ENCODE measurements at regions not wholly inside any gene's neighbourhood (a gene's known extent, or its start where the extent isn't known, plus 50 kb on each side); places are given as distances from the start of the nearest gene placed in this dataset.

- no peak overlapping the region for H3K27ac Mint-ChIP-seq
- DNase-seq (no peak), ATAC-seq (no peak)
- H3K27me3 Mint-ChIP-seq = peaks cover 0 to 2% (median 0%) of the 10 kb centered on the region in 5 donors
- H3K4me3 Mint-ChIP-seq = no peak overlapping the region
- no peaks in the 10 kb centered on the region for H3K36me3 Mint-ChIP-seq
- no peaks in the 10 kb centered on the region for H3K4me1 Mint-ChIP-seq
- POLR2A ChIA-PET = no interaction called here
- peaks cover 0 to 13% (median 0%) of the 10 kb centered on the region in 9 donors for H3K9me3 Mint-ChIP-seq
Measured at GRCh38 chr7:15995027-15995426, 308.5 kb upstream of the MEOX2 start.

DNA sequence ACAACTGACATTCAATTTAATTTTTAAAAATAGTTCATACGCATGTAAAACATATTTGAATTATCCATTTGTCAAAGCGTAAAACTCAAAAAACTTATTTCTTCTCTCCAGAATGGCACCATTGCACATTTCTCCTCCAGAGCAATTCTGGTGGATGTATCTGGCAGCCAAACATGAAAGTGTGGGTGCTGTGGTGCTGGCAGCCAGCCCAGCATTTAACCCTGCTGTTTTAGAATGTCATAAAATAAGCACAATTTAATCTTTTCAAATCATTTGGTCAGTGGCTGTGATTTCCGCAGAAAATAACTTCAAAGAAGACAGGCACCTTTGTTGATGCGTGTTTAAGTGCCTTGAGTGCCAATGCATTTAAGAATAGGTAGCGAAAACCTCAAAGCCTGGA is 302.7 kb upstream of the MEOX2 start:
- no peaks in the 10 kb centered on the region for H3K4me1 Mint-ChIP-seq
- H3K36me3 Mint-ChIP-seq = no peaks in the 10 kb centered on the region
- peaks cover 0 to 2% (median 0%) of the 10 kb centered on the region in 5 donors for H3K27me3 Mint-ChIP-seq
- H3K27ac Mint-ChIP-seq = no peak overlapping the region
- ATAC-seq = no peak
- DNase-seq = no peak
- H3K9me3 Mint-ChIP-seq = peaks cover 0 to 10% (median 0%) of the 10 kb centered on the region in 9 donors
- POLR2A ChIA-PET = no interaction called here
- H3K4me3 Mint-ChIP-seq = no peak overlapping the region

GRCh38 chr7:15985587-15986384 is 299.3 kb upstream of the MEOX2 start:
- ATAC-seq (no peak), DNase-seq (no peak)
- Mint-ChIP-seq H3K4me3 (no peak overlapping the region), H3K4me1 (no peaks in the 10 kb centered on the region), H3K9me3 (peaks cover 0 to 10% (median 0%) of the 10 kb centered on the region in 9 donors), H3K27me3 (peaks cover 0 to 5% (median 0%) of the 10 kb centered on the region in 5 donors), H3K27ac (no peak overlapping the region), H3K36me3 (no peaks in the 10 kb centered on the region)
- POLR2A ChIA-PET = no interaction called here

- no peaks in the 10 kb centered on the region for H3K4me1 Mint-ChIP-seq
- no peak overlapping the region for H3K27ac Mint-ChIP-seq
- H3K4me3 Mint-ChIP-seq = no peak overlapping the region
- POLR2A ChIA-PET = no interaction called here
- H3K9me3 Mint-ChIP-seq = peaks cover 0 to 10% (median 0%) of the 10 kb centered on the region in 9 donors
- no peak for ATAC-seq
- no peaks in the 10 kb centered on the region for H3K36me3 Mint-ChIP-seq
- DNase-seq = no peak
- peaks cover 0 to 10% (median 0%) of the 10 kb centered on the region in 5 donors for H3K27me3 Mint-ChIP-seq
Measured at GRCh38 chr7:15977663-15978062, 291.2 kb upstream of the MEOX2 start.

GRCh38 chr7:15972862-15973275 is 286.4 kb upstream of the MEOX2 start:
- ATAC-seq (no peak), DNase-seq (no peak)
- Mint-ChIP-seq H3K27me3 (peaks cover 0 to 3% (median 0%) of the 10 kb centered on the region in 5 donors), H3K36me3 (no peaks in the 10 kb centered on the region), H3K4me1 (no peaks in the 10 kb centered on the region), H3K27ac (no peak overlapping the region), H3K9me3 (peaks cover 0 to 5% (median 0%) of the 10 kb centered on the region in 9 donors), H3K4me3 (no peak overlapping the region)
- POLR2A ChIA-PET = no interaction called here

GRCh38 chr7:15967551-15967950 is 281.1 kb upstream of the MEOX2 start:
- no peak overlapping the region for H3K27ac Mint-ChIP-seq
- no peak overlapping the region for H3K4me3 Mint-ChIP-seq
- H3K9me3 Mint-ChIP-seq = peaks cover 0 to 6% (median 0%) of the 10 kb centered on the region in 9 donors
- H3K36me3 Mint-ChIP-seq = no peaks in the 10 kb centered on the region
- POLR2A ChIA-PET = no interaction called here
- H3K4me1 Mint-ChIP-seq = no peaks in the 10 kb centered on the region
- no peak for DNase-seq
- ATAC-seq = no peak
- H3K27me3 Mint-ChIP-seq = no peaks in the 10 kb centered on the region

GRCh38 chr7:15967121-15967520 is 280.6 kb upstream of the MEOX2 start:
- no peaks in the 10 kb centered on the region for H3K4me1 Mint-ChIP-seq
- H3K4me3 Mint-ChIP-seq = no peak overlapping the region
- H3K9me3 Mint-ChIP-seq = peaks cover 0 to 6% (median 0%) of the 10 kb centered on the region in 9 donors
- ATAC-seq = no peak
- H3K27me3 Mint-ChIP-seq = no peaks in the 10 kb centered on the region
- no peak for DNase-seq
- H3K27ac Mint-ChIP-seq = no peak overlapping the region
- POLR2A ChIA-PET = no interaction called here
- no peaks in the 10 kb centered on the region for H3K36me3 Mint-ChIP-seq

DNA sequence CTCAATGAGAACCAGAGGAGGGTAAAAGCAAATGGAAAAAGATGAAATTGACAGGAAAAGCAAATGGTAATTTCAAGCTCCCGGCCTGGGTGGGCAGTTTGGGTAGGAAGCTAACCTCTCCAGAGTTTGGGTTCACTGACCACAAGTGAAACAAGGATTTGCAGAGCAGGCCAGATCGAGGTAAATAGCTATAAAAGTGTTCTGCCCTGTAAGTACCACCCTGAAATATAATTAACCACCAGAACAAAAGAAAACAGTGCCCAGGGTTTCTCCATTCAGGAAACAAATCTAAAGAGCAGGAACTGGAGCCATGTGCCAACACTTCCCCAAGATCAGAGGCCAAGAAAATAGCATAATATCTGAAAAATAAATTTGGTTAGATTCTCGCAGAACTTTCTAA is 276.7 kb upstream of the MEOX2 start:
- Mint-ChIP-seq H3K27ac (no peak overlapping the region), H3K9me3 (peaks cover 0 to 29% (median 7%) of the 10 kb centered on the region in 9 donors), H3K4me3 (no peak overlapping the region), H3K36me3 (no peaks in the 10 kb centered on the region), H3K4me1 (no peaks in the 10 kb centered on the region), H3K27me3 (peaks cover 0 to 1% (median 0%) of the 10 kb centered on the region in 5 donors)
- DNase-seq = no peak
- POLR2A ChIA-PET = no interaction called here
- no peak for ATAC-seq

DNA sequence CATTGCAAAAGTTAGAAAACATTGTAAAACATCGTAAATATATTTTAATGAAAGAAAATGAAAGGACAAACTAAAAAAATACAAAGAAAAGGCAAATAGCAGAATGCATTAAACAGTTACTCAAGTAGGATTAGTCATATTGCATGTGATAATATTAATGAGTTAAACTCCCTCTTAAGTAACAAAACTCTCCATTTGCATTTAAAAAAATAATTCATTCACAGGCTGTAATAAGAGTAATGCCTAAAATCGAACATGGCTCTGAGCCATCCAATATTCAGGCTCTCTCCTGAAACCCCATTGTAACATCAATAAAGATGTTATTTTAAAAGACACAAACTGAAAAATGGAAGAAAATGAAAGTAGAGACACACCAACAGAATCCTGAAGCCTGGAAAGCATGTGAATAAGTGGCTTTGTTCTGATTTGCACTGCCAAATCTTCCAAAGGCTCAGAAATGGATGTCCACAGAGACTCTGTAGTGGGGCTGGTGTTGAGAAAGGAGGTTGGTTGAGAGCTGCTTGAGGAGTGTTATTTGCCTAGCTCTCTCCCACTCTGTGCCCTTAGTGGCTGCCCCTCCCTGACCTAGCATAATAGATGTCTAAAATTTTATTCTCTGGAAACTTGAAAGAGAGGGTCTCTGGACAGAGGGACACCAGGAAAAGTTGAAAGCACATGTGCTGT is 268.3 kb upstream of the MEOX2 start:
- no peak for ATAC-seq
- H3K9me3 Mint-ChIP-seq = peaks cover 7 to 39% (median 20%) of the 10 kb centered on the region in 9 donors
- H3K4me3 Mint-ChIP-seq = no peak overlapping the region
- no peak for DNase-seq
- H3K36me3 Mint-ChIP-seq = peaks cover 0 to 4% (median 0%) of the 10 kb centered on the region in 3 donors
- no peak overlapping the region for H3K27ac Mint-ChIP-seq
- POLR2A ChIA-PET = no interaction called here
- no peaks in the 10 kb centered on the region for H3K4me1 Mint-ChIP-seq
- H3K27me3 Mint-ChIP-seq = no peaks in the 10 kb centered on the region

- no peak overlapping the region for H3K4me3 Mint-ChIP-seq
- no peak for ATAC-seq
- POLR2A ChIA-PET = no interaction called here
- peaks cover 0 to 4% (median 0%) of the 10 kb centered on the region in 3 donors for H3K36me3 Mint-ChIP-seq
- H3K9me3 Mint-ChIP-seq = peaks cover 0 to 25% (median 7%) of the 10 kb centered on the region in 9 donors
- H3K27me3 Mint-ChIP-seq = no peaks in the 10 kb centered on the region
- no peak for DNase-seq
- H3K27ac Mint-ChIP-seq = no peak overlapping the region
- no peaks in the 10 kb centered on the region for H3K4me1 Mint-ChIP-seq
Measured at GRCh38 chr7:15950299-15950698, 263.8 kb upstream of the MEOX2 start.

- H3K4me1 Mint-ChIP-seq = no peaks in the 10 kb centered on the region
- POLR2A ChIA-PET = no interaction called here
- H3K36me3 Mint-ChIP-seq = no peaks in the 10 kb centered on the region
- H3K27me3 Mint-ChIP-seq = no peaks in the 10 kb centered on the region
- H3K27ac Mint-ChIP-seq = no peak overlapping the region
- DNase-seq (no peak), ATAC-seq (no peak)
- peaks cover 0 to 21% (median 2%) of the 10 kb centered on the region in 9 donors for H3K9me3 Mint-ChIP-seq
- no peak overlapping the region for H3K4me3 Mint-ChIP-seq
Measured at GRCh38 chr7:15947754-15948153, 261.3 kb upstream of the MEOX2 start.

DNA sequence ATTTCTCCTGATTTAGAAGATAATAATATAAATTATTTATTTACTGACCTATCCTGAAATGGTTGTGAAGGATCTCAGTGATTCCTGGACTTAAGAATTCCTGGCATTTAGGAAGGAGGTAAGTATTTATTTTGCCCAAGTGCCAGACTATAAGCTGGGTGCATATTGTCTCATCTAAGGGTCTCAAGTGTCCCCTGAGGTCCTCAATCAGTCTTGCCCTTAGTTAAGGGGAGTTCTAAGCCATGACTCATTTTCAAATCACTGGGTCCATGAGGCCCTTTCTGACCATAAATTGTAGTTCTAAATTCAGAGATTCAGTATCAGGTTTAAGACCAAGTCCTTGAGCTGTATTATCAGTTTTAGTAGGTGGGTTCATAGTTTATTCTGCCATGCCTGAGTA is 251.6 kb upstream of the MEOX2 start:
- no peak overlapping the region for H3K27ac Mint-ChIP-seq
- ATAC-seq = no peak

GRCh38 chr7:15937571-15937970 is 251.1 kb upstream of the MEOX2 start:
- H3K27ac Mint-ChIP-seq = no peak overlapping the region
- H3K4me3 Mint-ChIP-seq = no peak overlapping the region
- H3K36me3 Mint-ChIP-seq = peaks cover 0 to 4% (median 0%) of the 10 kb centered on the region in 3 donors
- POLR2A ChIA-PET = no interaction called here
- no peaks in the 10 kb centered on the region for H3K4me1 Mint-ChIP-seq
- H3K27me3 Mint-ChIP-seq = peaks cover 0 to 1% (median 0%) of the 10 kb centered on the region in 5 donors
- ATAC-seq (no peak), DNase-seq (no peak)
- H3K9me3 Mint-ChIP-seq = peaks cover 0 to 6% (median 2%) of the 10 kb centered on the region in 9 donors

More for the DNA sequence above, 251.6 kb upstream of the MEOX2 start:
- peaks cover 0 to 1% (median 0%) of the 10 kb centered on the region in 5 donors for H3K27me3 Mint-ChIP-seq
- peaks cover 0 to 4% (median 0%) of the 10 kb centered on the region in 3 donors for H3K36me3 Mint-ChIP-seq
- peaks cover 0 to 6% (median 2%) of the 10 kb centered on the region in 9 donors for H3K9me3 Mint-ChIP-seq
- DNase-seq = no peak
- H3K4me1 Mint-ChIP-seq = no peaks in the 10 kb centered on the region
- POLR2A ChIA-PET = no interaction called here
- no peak overlapping the region for H3K4me3 Mint-ChIP-seq
